ENCODE measurements at regions not wholly inside any gene's neighbourhood (a gene's known extent, or its start where the extent isn't known, plus 50 kb on each side); places are given as distances from the start of the nearest gene placed in this dataset.

GRCh38 chr5:57581772-57582171, 99.2 kb upstream of the ACTBL2 start:
- TF ChIP-seq CTCF (IDR thresholded peaks at IDR 0.05) (no peak), POLR2A (IDR thresholded peaks at IDR 0.05) (no peak)

Measured in ovary (tissue), 3 donors.